ENCODE measurements at regions not wholly inside any gene's neighbourhood (a gene's known extent, or its start where the extent isn't known, plus 50 kb on each side); places are given as distances from the start of the nearest gene placed in this dataset.

GRCh38 chr11:70885281-70886231 lies 366.8 kb downstream of the SHANK2 start:
- TF ChIP-seq CEBPB (IDR thresholded peaks at IDR 0.05; ENCODE audit: low read depth) (no peak), POLR2AphosphoS5 (IDR thresholded peaks at IDR 0.05; ENCODE audit: low read depth, low read length) (no peak), CTCF (IDR thresholded peaks at IDR 0.05 in 2 of 3, conservative IDR thresholded peaks at IDR 0.05 in 1 of 3; ENCODE audit: borderline replicate concordance in 1 of 3, insufficient read depth in 1 of 3, low read depth in 2 of 3, low read length in 2 of 3) (no peak), ELF1 (IDR thresholded peaks at IDR 0.05; ENCODE audit: borderline replicate concordance, low read depth) (no peak)
